ENCODE measurements at regions not wholly inside any gene's neighbourhood (a gene's known extent, or its start where the extent isn't known, plus 50 kb on each side); places are given as distances from the start of the nearest gene placed in this dataset.

- H3K27ac ChIP-seq = no peak overlapping the region
- H3K4me3 ChIP-seq = no peak overlapping the region
- no peaks in the 10 kb centered on the region for H3K4me1 ChIP-seq
- H3K9me3 ChIP-seq = peaks cover 0 to 9% (median 4%) of the 10 kb centered on the region in 4 donors
- WGBS, 5 donors = 85 to 88% (median 87%) methylated on average over 6 to 7 of the region's 7 CpGs
- intact Hi-C loops (cut with DNase I; ENCODE audit: low total_unique reads) = no loop called here
- DNase-seq = peak in 1 of 2 donors; percentile 3
- H3K36me3 ChIP-seq = no peaks in the 10 kb centered on the region
- no peaks in the 10 kb centered on the region for H3K27me3 ChIP-seq
- TF ChIP-seq POLR2A (IDR thresholded peaks at IDR 0.05) = no peak
- TF ChIP-seq POLR2AphosphoS5 (IDR thresholded peaks at IDR 0.05) = no peak
- no peak for TF ChIP-seq CTCF (IDR thresholded peaks at IDR 0.05)
- no peak for TF ChIP-seq EP300 (IDR thresholded peaks at IDR 0.05)
Measured at GRCh38 chr5:25119650-25120049, 474.9 kb upstream of the CDH10 start.

GRCh38 chr5:25107853-25108252 lies 463.1 kb upstream of the CDH10 start:
- H3K27ac ChIP-seq = no peak overlapping the region
- no peak overlapping the region for H3K4me3 ChIP-seq
- DNase-seq = no peak
- intact Hi-C loops (cut with DNase I; ENCODE audit: low total_unique reads) = no loop called here
- no peaks in the 10 kb centered on the region for H3K27me3 ChIP-seq
- peaks cover 0 to 4% (median 2%) of the 10 kb centered on the region in 4 donors for H3K9me3 ChIP-seq
- no peaks in the 10 kb centered on the region for H3K4me1 ChIP-seq
- H3K36me3 ChIP-seq = no peaks in the 10 kb centered on the region
- WGBS, 5 donors = 55 to 57% (median 56%) methylated on average over 4 of the region's 4 CpGs
- TF ChIP-seq CTCF (IDR thresholded peaks at IDR 0.05) (no peak), EP300 (IDR thresholded peaks at IDR 0.05) (no peak), POLR2AphosphoS5 (IDR thresholded peaks at IDR 0.05) (no peak), POLR2A (IDR thresholded peaks at IDR 0.05) (no peak)

- no peaks in the 10 kb centered on the region for H3K36me3 ChIP-seq
- no peak overlapping the region for H3K27ac ChIP-seq
- no peaks in the 10 kb centered on the region for H3K4me1 ChIP-seq
- DNase-seq = no peak
- intact Hi-C loops (cut with DNase I; ENCODE audit: low total_unique reads) = no loop called here
- 69 to 82% (median 77%) methylated on average over 3 of the region's 3 CpGs for WGBS, 5 donors
- no peaks in the 10 kb centered on the region for H3K27me3 ChIP-seq
- no peak overlapping the region for H3K4me3 ChIP-seq
- no peak for TF ChIP-seq POLR2A (IDR thresholded peaks at IDR 0.05)
- peaks cover 0 to 3% (median 0%) of the 10 kb centered on the region in 4 donors for H3K9me3 ChIP-seq
Measured at GRCh38 chr5:25099538-25099937, 454.8 kb upstream of the CDH10 start.

GRCh38 chr5:25095261-25095660 lies 450.5 kb upstream of the CDH10 start:
- Histone ChIP-seq H3K36me3 (no peaks in the 10 kb centered on the region), H3K4me3 (no peak overlapping the region), H3K4me1 (no peaks in the 10 kb centered on the region), H3K27me3 (no peaks in the 10 kb centered on the region), H3K27ac (no peak overlapping the region), H3K9me3 (peaks cover 0 to 1% (median 0%) of the 10 kb centered on the region in 4 donors)
- TF ChIP-seq POLR2A (IDR thresholded peaks at IDR 0.05) = no peak
- no peak for TF ChIP-seq CTCF (IDR thresholded peaks at IDR 0.05)
- no peak for TF ChIP-seq EP300 (IDR thresholded peaks at IDR 0.05)
- TF ChIP-seq POLR2AphosphoS5 (IDR thresholded peaks at IDR 0.05) = no peak
- WGBS, 5 donors = 73 to 81% (median 78%) methylated on average over 2 of the region's 2 CpGs
- intact Hi-C loops (cut with DNase I; ENCODE audit: low total_unique reads) = no loop called here
- no peak for DNase-seq

GRCh38 chr5:25094219-25094618 lies 449.4 kb upstream of the CDH10 start:
- Histone ChIP-seq H3K4me1 (no peaks in the 10 kb centered on the region), H3K9me3 (no peaks in the 10 kb centered on the region), H3K27me3 (no peaks in the 10 kb centered on the region), H3K36me3 (no peaks in the 10 kb centered on the region), H3K27ac (no peak overlapping the region), H3K4me3 (no peak overlapping the region)
- DNase-seq = no peak
- TF ChIP-seq CTCF (IDR thresholded peaks at IDR 0.05) (no peak), POLR2AphosphoS5 (IDR thresholded peaks at IDR 0.05) (no peak), EP300 (IDR thresholded peaks at IDR 0.05) (no peak), POLR2A (IDR thresholded peaks at IDR 0.05) (no peak)
- 73 to 91% (median 87%) methylated on average over 2 of the region's 2 CpGs for WGBS, 5 donors
- intact Hi-C loops (cut with DNase I; ENCODE audit: low total_unique reads) = no loop called here
